ACC112 (cell line): ENCODE measurements at regions not wholly inside any gene's neighbourhood (a gene's known extent, or its start where the extent isn't known, plus 50 kb on each side); places are given as distances from the start of the nearest gene placed in this dataset.

Experiments used
- H2AFZ ChIP-seq: fragments of 200-600 bp; sonication (generic); one replicate; pipeline ENCODE4 v1.6.0; 2017; ENCODE audit warnings: antibody characterized with exemption, low read length; ENCODE audit not compliant: unreplicated experiment
- H3K27ac ChIP-seq: fragments of 200-600 bp; sonication (generic); 2 replicates; pipeline ENCODE4 v1.5.1; 2014; ENCODE audit warnings: low read depth, mild to moderate bottlenecking, antibody characterized with exemption, low read length, moderate library complexity
- H3K27me3 ChIP-seq: fragments of 200-600 bp; sonication (generic); 2 replicates; pipeline ENCODE4 v1.6.1; 2014; ENCODE audit warnings: mild to moderate bottlenecking, antibody characterized with exemption, low read length, moderate library complexity, mixed read lengths; ENCODE audit not compliant: insufficient read depth
- H3K36me3 ChIP-seq: fragments of 200-600 bp; sonication (generic); 2 replicates; pipeline ENCODE4 v1.6.1; 2016; ENCODE audit warnings: mild to moderate bottlenecking, antibody characterized with exemption, low read length, moderate library complexity, mixed read lengths; ENCODE audit not compliant: insufficient read depth
- H3K4me1 ChIP-seq: fragments of 200-600 bp; sonication (generic); one replicate; pipeline ENCODE4 v1.6.1; 2016; ENCODE audit warnings: low read length, mixed read lengths; ENCODE audit not compliant: insufficient read depth, unreplicated experiment, control insufficient read depth
- H3K4me3 ChIP-seq: fragments of 200-600 bp; sonication (generic); 2 replicates; pipeline ENCODE4 v1.5.1; 2014; ENCODE audit warnings: mild to moderate bottlenecking, low read depth, low read length
- H3K79me2 ChIP-seq: fragments of 200-600 bp; sonication (generic); one replicate; pipeline ENCODE4 v1.6.0; 2016; ENCODE audit warnings: low read length; ENCODE audit not compliant: control insufficient read depth, unreplicated experiment, insufficient read depth

GRCh38 chr6:95135182-95135581 is 442.2 kb upstream of the MANEA start:
- H2AFZ ChIP-seq, result peak overlapping the region; percentile 23
- H3K4me1 ChIP-seq, result no peaks in the 10 kb centered on the region
- no peaks in the 10 kb centered on the region for H3K79me2 ChIP-seq
- no peak overlapping the region for H3K27ac ChIP-seq
- H3K27me3 ChIP-seq, result no peaks in the 10 kb centered on the region; the same call in 1 of the 2 replicates
- no peak overlapping the region for H3K4me3 ChIP-seq
- no peaks in the 10 kb centered on the region for H3K36me3 ChIP-seq

- no peaks in the 10 kb centered on the region for H3K4me1 ChIP-seq
- no peak overlapping the region for H3K27ac ChIP-seq
- H3K36me3 ChIP-seq, result no peaks in the 10 kb centered on the region
- no peak overlapping the region for H2AFZ ChIP-seq
- H3K4me3 ChIP-seq, result no peak overlapping the region
- no peaks in the 10 kb centered on the region for H3K79me2 ChIP-seq
- peaks cover 13% of the 10 kb centered on the region; the same call in 1 of the 2 replicates for H3K27me3 ChIP-seq
These were observed 435.2 kb upstream of the MANEA start for GRCh38 chr6:95142101-95142500.

GRCh38 chr6:95142661-95143335 is 434.5 kb upstream of the MANEA start:
- Histone ChIP-seq H3K79me2 (no peaks in the 10 kb centered on the region), H3K4me3 (no peak overlapping the region), H3K4me1 (no peaks in the 10 kb centered on the region), H3K36me3 (no peaks in the 10 kb centered on the region), H3K27ac (no peak overlapping the region), H2AFZ (no peak overlapping the region), H3K27me3 (peaks cover 13% of the 10 kb centered on the region; the same call in 1 of the 2 replicates)

GRCh38 chr6:95143408-95144180 is 433.7 kb upstream of the MANEA start:
- Histone ChIP-seq H3K4me3 (no peak overlapping the region), H3K27me3 (peaks cover 16% of the 10 kb centered on the region; the same call in 1 of the 2 replicates), H3K27ac (no peak overlapping the region), H3K36me3 (no peaks in the 10 kb centered on the region), H2AFZ (no peak overlapping the region), H3K4me1 (no peaks in the 10 kb centered on the region), H3K79me2 (no peaks in the 10 kb centered on the region)

GRCh38 chr6:95145457-95145856 is 431.9 kb upstream of the MANEA start:
- Histone ChIP-seq H3K27me3 (peaks cover 18% of the 10 kb centered on the region; the same call in 1 of the 2 replicates), H3K4me1 (no peaks in the 10 kb centered on the region), H3K4me3 (no peak overlapping the region), H2AFZ (no peak overlapping the region), H3K36me3 (no peaks in the 10 kb centered on the region), H3K79me2 (no peaks in the 10 kb centered on the region), H3K27ac (no peak overlapping the region)

GRCh38 chr6:95159557-95159956 is 417.8 kb upstream of the MANEA start:
- H3K27ac ChIP-seq, result no peak overlapping the region
- H3K4me1 ChIP-seq, result no peaks in the 10 kb centered on the region
- no peak overlapping the region for H2AFZ ChIP-seq
- peaks cover 10% of the 10 kb centered on the region; the same call in 1 of the 2 replicates for H3K27me3 ChIP-seq
- no peaks in the 10 kb centered on the region for H3K79me2 ChIP-seq
- no peaks in the 10 kb centered on the region for H3K36me3 ChIP-seq
- no peak overlapping the region for H3K4me3 ChIP-seq

- Histone ChIP-seq H3K27me3 (peaks cover 9% of the 10 kb centered on the region; the same call in 1 of the 2 replicates), H3K4me1 (no peaks in the 10 kb centered on the region), H2AFZ (no peak overlapping the region), H3K4me3 (no peak overlapping the region), H3K79me2 (no peaks in the 10 kb centered on the region), H3K36me3 (no peaks in the 10 kb centered on the region), H3K27ac (no peak overlapping the region)
These were observed 407.6 kb upstream of the MANEA start for GRCh38 chr6:95169775-95170174.

GRCh38 chr6:95175927-95176675 is 401.2 kb upstream of the MANEA start:
- no peaks in the 10 kb centered on the region for H3K36me3 ChIP-seq
- no peak overlapping the region for H3K27ac ChIP-seq
- H3K27me3 ChIP-seq, result 0 out of 2 replicates have a peak, but pooled peaks cover 3% of the 10 kb centered on the region
- H3K4me3 ChIP-seq, result no peak overlapping the region
- no peaks in the 10 kb centered on the region for H3K79me2 ChIP-seq
- H2AFZ ChIP-seq, result no peak overlapping the region
- peaks cover 4% of the 10 kb centered on the region for H3K4me1 ChIP-seq

- Histone ChIP-seq H3K27me3 (peaks cover 7% of the 10 kb centered on the region; the same call in 1 of the 2 replicates), H3K79me2 (no peaks in the 10 kb centered on the region), H3K27ac (no peak overlapping the region), H2AFZ (no peak overlapping the region), H3K4me1 (no peaks in the 10 kb centered on the region), H3K4me3 (no peak overlapping the region), H3K36me3 (no peaks in the 10 kb centered on the region)
These were observed 391.5 kb upstream of the MANEA start for GRCh38 chr6:95185874-95186273.

GRCh38 chr6:95186710-95187109 is 390.6 kb upstream of the MANEA start:
- Histone ChIP-seq H3K27ac (no peak overlapping the region), H3K4me1 (no peaks in the 10 kb centered on the region), H2AFZ (no peak overlapping the region), H3K4me3 (no peak overlapping the region), H3K79me2 (no peaks in the 10 kb centered on the region), H3K36me3 (no peaks in the 10 kb centered on the region), H3K27me3 (peaks cover 7% of the 10 kb centered on the region; the same call in 1 of the 2 replicates)
